HUES64 (cell line): ENCODE measurements at regions not wholly inside any gene's neighbourhood (a gene's known extent, or its start where the extent isn't known, plus 50 kb on each side); places are given as distances from the start of the nearest gene placed in this dataset.

ENCODE experiments used
- H3K27ac ChIP-seq: 2 replicates; pipeline ENCODE4 v1.7.0; 2013; ENCODE audit warnings: low read depth, low read length, inconsistent platforms
- H3K27me3 ChIP-seq: 2 replicates; pipeline ENCODE4 v1.6.1; 2013; ENCODE audit warnings: mild to moderate bottlenecking, low read length; ENCODE audit not compliant: insufficient read depth
- H3K36me3 ChIP-seq: 2 replicates; pipeline ENCODE4 v1.6.1; 2013; ENCODE audit warnings: mild to moderate bottlenecking, low read length; ENCODE audit not compliant: insufficient read depth
- H3K4me1 ChIP-seq: 2 replicates; pipeline ENCODE4 v1.6.1; 2013; ENCODE audit warnings: mild to moderate bottlenecking, low read length, moderate library complexity; ENCODE audit not compliant: insufficient read depth
- H3K4me3 ChIP-seq: 2 replicates; pipeline ENCODE4 v1.5.1; 2013; ENCODE audit warnings: mild to moderate bottlenecking, low read length, moderate library complexity
- H3K9ac ChIP-seq: 2 replicates; pipeline ENCODE4 v1.6.1; 2013; ENCODE audit warnings: mild to moderate bottlenecking, low read depth, low read length
- H3K9me3 ChIP-seq: 2 replicates; pipeline ENCODE4 v1.6.1; 2013; ENCODE audit warnings: low read depth, low read length; ENCODE audit not compliant: insufficient read depth
- WGBS: fragments of 150-250, 120-280 bp; methylation state at CpG from one replicate; pipeline ENCODE4 v1.1.7; 2013; ENCODE audit warnings: missing lambda C conversion rate; 5-methylcytosine and 5-hydroxymethylcytosine counted together

DNA sequence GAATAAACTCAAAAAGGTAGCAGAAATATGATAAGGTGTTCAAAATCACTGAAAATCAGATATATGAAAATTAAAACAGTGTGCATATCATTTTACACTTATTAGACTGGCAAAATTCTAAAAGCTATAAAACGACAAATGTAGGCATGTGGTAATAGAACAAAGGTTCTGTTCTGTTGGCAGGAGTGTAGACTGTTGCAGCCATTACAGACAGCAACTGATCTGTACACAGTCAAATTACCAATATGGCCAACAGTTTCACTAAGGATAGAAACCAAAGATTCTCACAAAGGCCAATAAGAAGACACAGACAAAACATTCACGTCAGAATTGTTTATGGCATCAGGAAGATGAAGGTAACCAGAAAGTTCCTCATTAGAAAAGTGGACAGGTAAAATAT, 112.8 kb upstream of the PLS3 start:
- Histone ChIP-seq H3K27ac (no peak overlapping the region), H3K9ac (no peak overlapping the region), H3K36me3 (no peaks in the 10 kb centered on the region), H3K4me3 (no peak overlapping the region), H3K9me3 (no peaks in the 10 kb centered on the region), H3K27me3 (no peaks in the 10 kb centered on the region), H3K4me1 (no peaks in the 10 kb centered on the region)
- 100% methylated on average over 1 of the region's 2 CpGs for WGBS

- H3K9me3 ChIP-seq = no peaks in the 10 kb centered on the region
- WGBS = 95% methylated on average over 4 of the region's 4 CpGs
- H3K36me3 ChIP-seq = no peaks in the 10 kb centered on the region
- H3K27ac ChIP-seq = no peak overlapping the region
- no peaks in the 10 kb centered on the region for H3K27me3 ChIP-seq
- H3K4me3 ChIP-seq = no peak overlapping the region
- H3K9ac ChIP-seq = no peak overlapping the region
- no peaks in the 10 kb centered on the region for H3K4me1 ChIP-seq
Measured at GRCh38 chrX:115449742-115450141, 111.2 kb upstream of the PLS3 start.

DNA sequence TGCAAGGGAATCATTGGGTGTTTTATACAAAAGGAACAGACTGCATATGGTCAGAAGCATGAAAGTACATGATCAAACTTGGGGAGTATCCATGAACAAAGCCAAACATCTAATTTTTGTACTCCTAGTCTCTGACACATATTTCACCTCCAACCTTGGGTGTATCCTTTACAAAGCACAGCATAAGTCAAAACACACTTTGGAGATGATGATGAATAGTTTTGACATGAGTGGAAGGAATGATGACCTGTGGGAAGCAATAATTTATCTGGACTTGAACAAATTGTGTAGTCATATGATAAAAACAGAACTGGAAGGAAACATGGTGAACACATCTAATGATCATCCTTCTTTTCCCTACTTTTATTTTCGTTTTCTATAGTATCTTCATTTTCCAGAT, 108.7 kb upstream of the PLS3 start:
- H3K27me3 ChIP-seq = no peaks in the 10 kb centered on the region
- no CpG with 5 or more reads among the region's 1 CpG for WGBS
- no peaks in the 10 kb centered on the region for H3K36me3 ChIP-seq
- no peaks in the 10 kb centered on the region for H3K4me1 ChIP-seq
- H3K9me3 ChIP-seq = no peaks in the 10 kb centered on the region
- no peak overlapping the region for H3K4me3 ChIP-seq
- no peak overlapping the region for H3K9ac ChIP-seq
- H3K27ac ChIP-seq = no peak overlapping the region

GRCh38 chrX:115459883-115460880, 100.8 kb upstream of the PLS3 start:
- Histone ChIP-seq H3K9ac (no peak overlapping the region), H3K27ac (no peak overlapping the region), H3K4me3 (no peak overlapping the region), H3K36me3 (no peaks in the 10 kb centered on the region), H3K9me3 (no peaks in the 10 kb centered on the region), H3K27me3 (no peaks in the 10 kb centered on the region), H3K4me1 (no peaks in the 10 kb centered on the region)
- 86% methylated on average over 2 of the region's 3 CpGs for WGBS

GRCh38 chrX:115462406-115462805, 98.6 kb upstream of the PLS3 start:
- Histone ChIP-seq H3K27ac (no peak overlapping the region), H3K9ac (no peak overlapping the region), H3K4me1 (no peaks in the 10 kb centered on the region), H3K4me3 (no peak overlapping the region), H3K9me3 (no peaks in the 10 kb centered on the region), H3K36me3 (no peaks in the 10 kb centered on the region), H3K27me3 (no peaks in the 10 kb centered on the region)
- WGBS = 100% methylated on average over 1 of the region's 1 CpG

DNA sequence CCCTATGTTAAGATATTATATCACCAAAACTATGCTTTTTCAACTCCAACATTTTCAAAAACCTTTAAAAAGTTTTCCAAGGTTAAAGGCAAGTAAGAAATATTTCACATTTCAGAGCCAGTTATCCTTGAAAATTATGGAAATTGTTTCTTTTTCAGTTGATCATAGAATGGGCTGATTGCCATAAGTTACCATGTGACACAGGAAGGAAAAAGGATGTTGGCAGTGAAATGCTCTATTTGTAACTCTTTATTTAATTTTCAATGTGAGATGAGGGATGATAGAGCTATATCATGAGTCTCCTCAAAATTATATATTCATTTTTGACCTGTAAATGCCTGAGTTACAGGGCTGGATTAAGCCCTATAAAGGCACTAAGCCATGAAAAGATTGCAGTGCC, 93.0 kb upstream of the PLS3 start:
- no peaks in the 10 kb centered on the region for H3K27me3 ChIP-seq
- no peak overlapping the region for H3K4me3 ChIP-seq
- H3K4me1 ChIP-seq = no peaks in the 10 kb centered on the region
- H3K36me3 ChIP-seq = no peaks in the 10 kb centered on the region
- no peaks in the 10 kb centered on the region for H3K9me3 ChIP-seq
- no peak overlapping the region for H3K27ac ChIP-seq
- H3K9ac ChIP-seq = no peak overlapping the region

DNA sequence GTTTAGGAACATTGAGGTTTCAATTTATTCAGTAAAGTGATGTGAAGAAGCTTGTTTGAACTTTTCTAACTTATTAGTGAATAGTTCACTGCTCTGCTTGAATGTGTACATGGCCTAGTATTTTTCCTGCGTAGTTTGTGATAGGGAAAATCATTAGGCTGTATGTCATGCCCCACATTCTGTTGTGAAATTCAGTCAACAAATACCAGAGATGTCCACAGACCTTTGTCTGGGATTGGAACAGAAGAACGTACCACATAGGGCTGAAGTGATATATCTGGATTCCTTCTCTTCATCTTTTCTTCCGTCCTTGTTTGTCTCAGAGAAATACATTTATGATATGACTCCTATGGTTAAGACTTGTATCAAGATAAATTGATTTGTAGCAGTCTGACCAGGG, 88.8 kb upstream of the PLS3 start:
- no peak overlapping the region for H3K9ac ChIP-seq
- 100% methylated on average over 1 of the region's 3 CpGs for WGBS
- H3K27me3 ChIP-seq = no peaks in the 10 kb centered on the region
- H3K9me3 ChIP-seq = no peaks in the 10 kb centered on the region
- no peak overlapping the region for H3K27ac ChIP-seq
- H3K4me3 ChIP-seq = no peak overlapping the region
- H3K4me1 ChIP-seq = no peaks in the 10 kb centered on the region
- H3K36me3 ChIP-seq = no peaks in the 10 kb centered on the region

DNA sequence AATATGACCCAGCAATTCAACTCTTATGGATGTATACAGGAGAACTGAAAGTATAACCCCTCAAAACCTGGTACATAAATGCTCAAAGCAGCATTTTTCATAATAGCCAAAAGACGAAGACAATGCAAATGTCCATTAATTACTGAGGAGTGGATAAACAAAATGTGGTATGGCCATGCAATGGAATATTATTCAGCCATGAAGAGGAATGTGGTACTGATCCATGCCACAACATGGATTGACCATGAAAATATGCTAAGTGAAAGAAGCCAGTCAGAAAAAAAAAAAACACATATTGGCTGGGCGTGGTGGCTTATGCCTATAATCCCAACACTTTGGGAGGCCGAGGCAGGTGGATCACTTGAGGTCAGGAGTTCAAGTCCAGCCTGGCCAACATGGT, 74.5 kb upstream of the PLS3 start:
- no peak overlapping the region for H3K4me3 ChIP-seq
- H3K27ac ChIP-seq = no peak overlapping the region
- H3K9me3 ChIP-seq = no peaks in the 10 kb centered on the region
- no peaks in the 10 kb centered on the region for H3K27me3 ChIP-seq
- no peak overlapping the region for H3K9ac ChIP-seq
- WGBS = 93% methylated on average over 3 of the region's 3 CpGs
- no peaks in the 10 kb centered on the region for H3K36me3 ChIP-seq
- no peaks in the 10 kb centered on the region for H3K4me1 ChIP-seq

DNA sequence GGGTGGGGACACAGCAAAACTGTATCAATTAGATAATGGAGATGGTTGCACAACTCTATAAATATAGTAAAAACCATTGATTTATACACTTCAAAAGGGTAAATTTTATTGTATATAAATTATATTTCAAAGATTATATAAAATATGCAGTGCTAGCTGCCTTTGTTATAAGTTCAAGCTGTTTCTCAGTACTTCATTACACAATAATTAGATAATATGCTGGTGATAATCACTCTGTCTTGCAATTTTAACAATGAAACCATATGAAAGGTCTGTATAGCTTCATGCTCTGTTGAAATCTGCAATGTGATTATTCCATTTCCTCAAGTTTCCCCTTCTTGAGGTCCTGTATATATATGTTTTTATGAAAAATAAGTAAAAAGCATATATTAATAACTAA, 73.4 kb upstream of the PLS3 start:
- Histone ChIP-seq H3K9me3 (no peaks in the 10 kb centered on the region), H3K27ac (no peak overlapping the region), H3K36me3 (no peaks in the 10 kb centered on the region), H3K4me1 (no peaks in the 10 kb centered on the region), H3K27me3 (no peaks in the 10 kb centered on the region), H3K4me3 (no peak overlapping the region), H3K9ac (no peak overlapping the region)

DNA sequence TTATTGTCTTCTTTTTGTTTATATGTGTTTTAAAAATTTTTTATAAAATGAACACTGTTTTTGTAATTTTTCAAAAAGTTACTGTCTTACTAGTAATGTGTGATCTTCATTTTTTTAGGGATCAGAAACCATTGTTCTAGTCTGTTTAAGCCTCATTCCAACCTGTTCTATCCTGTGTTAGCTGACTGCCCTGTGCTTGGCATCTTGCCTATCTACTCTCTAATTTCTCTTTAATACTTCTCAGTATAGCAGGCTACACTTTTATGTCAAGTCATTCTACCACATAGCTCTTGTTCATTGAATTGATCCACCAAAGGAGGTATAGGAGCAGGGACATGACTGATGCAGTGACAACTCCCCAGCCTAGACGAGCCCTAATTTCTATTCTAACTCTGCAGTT, 70.2 kb upstream of the PLS3 start:
- no peak overlapping the region for H3K27ac ChIP-seq
- 83% methylated on average over 1 of the region's 1 CpG for WGBS
- no peak overlapping the region for H3K9ac ChIP-seq
- H3K36me3 ChIP-seq = no peaks in the 10 kb centered on the region
- H3K27me3 ChIP-seq = no peaks in the 10 kb centered on the region
- H3K4me1 ChIP-seq = peaks cover 4% of the 10 kb centered on the region; the same call in 1 of the 2 replicates
- no peaks in the 10 kb centered on the region for H3K9me3 ChIP-seq
- no peak overlapping the region for H3K4me3 ChIP-seq

GRCh38 chrX:115491766-115492165, 69.2 kb upstream of the PLS3 start:
- Histone ChIP-seq H3K27ac (no peak overlapping the region), H3K4me1 (peaks cover 4% of the 10 kb centered on the region; the same call in 1 of the 2 replicates), H3K36me3 (no peaks in the 10 kb centered on the region), H3K9ac (no peak overlapping the region), H3K9me3 (no peaks in the 10 kb centered on the region), H3K4me3 (no peak overlapping the region), H3K27me3 (no peaks in the 10 kb centered on the region)

- H3K27ac ChIP-seq = no peak overlapping the region
- no peak overlapping the region for H3K4me3 ChIP-seq
- no peaks in the 10 kb centered on the region for H3K36me3 ChIP-seq
- WGBS = 84% methylated on average over 1 of the region's 1 CpG
- H3K27me3 ChIP-seq = no peaks in the 10 kb centered on the region
- no peak overlapping the region for H3K9ac ChIP-seq
- no peaks in the 10 kb centered on the region for H3K9me3 ChIP-seq
- H3K4me1 ChIP-seq = peaks cover 4% of the 10 kb centered on the region; the same call in 1 of the 2 replicates
Measured at GRCh38 chrX:115493015-115493414, 68.0 kb upstream of the PLS3 start.
